H1 (cell line): ENCODE measurements at regions not wholly inside any gene's neighbourhood (a gene's known extent, or its start where the extent isn't known, plus 50 kb on each side); places are given as distances from the start of the nearest gene placed in this dataset.

ENCODE experiments used
- CTCF ChIA-PET: fragments of 300-600 bp; sonication (Branson Sonifier 250); formaldehyde crosslinking; loops from one replicate; lab custom pipeline; 2021; ENCODE audit not compliant: partially characterized antibody; lab: Charles Lee
- POLR2A ChIA-PET: fragments of 300-600 bp; sonication (Branson Sonifier 250); formaldehyde crosslinking; loops from one replicate; lab custom pipeline; 2021; ENCODE audit warnings: inconsistent platforms; ENCODE audit not compliant: partially characterized antibody; lab: Charles Lee
- DNase-seq, 2 experiments: peaks; one replicate each; pipeline versions ENCODE4 v3.0.0 to v3.0.0-alpha.2; 2010 to 2022; ENCODE audit warnings: low spot score in 2 of 2, low read depth in 1 of 2, mixed read lengths in 1 of 2
- FAIRE-seq: peaks from 2 replicates; lab custom pipeline; 2011; peaks lifted over from hg19 to GRCh38; lab: Jason Lieb, UNC
- H2AFZ ChIP-seq: 2 replicates; pipeline ENCODE4 v1.8.1; 2012; ENCODE audit warnings: low read length, inconsistent platforms
- H2AK5ac ChIP-seq: 2 replicates; pipeline ENCODE4 v1.6.1; 2013; ENCODE audit warnings: low read depth, low read length
- H2BK120ac ChIP-seq: replicated peaks from 2 replicates; pipeline ENCODE3; 2013; ENCODE audit warnings: low read depth, low read length, inconsistent platforms
- H2BK12ac ChIP-seq: 2 replicates; pipeline ENCODE4 v1.6.1; 2013; ENCODE audit warnings: low read depth, low read length
- H2BK15ac ChIP-seq: 2 replicates; pipeline ENCODE4 v1.6.1; 2013; ENCODE audit warnings: low read length
- H2BK20ac ChIP-seq: 2 replicates; pipeline ENCODE4 v1.6.1; 2013; ENCODE audit warnings: low read length
- H2BK5ac ChIP-seq: 2 replicates; pipeline ENCODE4 v1.6.1; 2013; ENCODE audit warnings: low read depth, low read length
- H3K14ac ChIP-seq: 2 replicates; pipeline ENCODE4 v1.6.1; 2013; ENCODE audit warnings: inconsistent platforms; ENCODE audit not compliant: insufficient read length
- H3K18ac ChIP-seq: 2 replicates; pipeline ENCODE4 v1.6.1; 2013; ENCODE audit warnings: low read length; ENCODE audit errors: extremely low read depth
- H3K23ac ChIP-seq: 2 replicates; pipeline ENCODE4 v1.6.1; 2013; ENCODE audit warnings: inconsistent platforms; ENCODE audit not compliant: insufficient read length
- H3K23me2 ChIP-seq: 2 replicates; pipeline ENCODE4 v1.6.1; 2013; ENCODE audit warnings: low read depth, low read length
- H3K27ac ChIP-seq: 2 replicates; pipeline ENCODE4 v1.6.1; 2011; ENCODE audit warnings: low read depth, low read length, inconsistent platforms
- H3K27me3 ChIP-seq, 4 experiments: replicated peaks in 1 of 4; 1 replicate in 1 of 4; 2 replicates in 3 of 4; pipeline versions ENCODE4 v1.6.1 to v1.8.1; 2011 to 2013; ENCODE audit warnings: low read length in 3 of 4, mild to moderate bottlenecking in 3 of 4, inconsistent platforms in 2 of 4, mixed read lengths in 2 of 4, moderate library complexity in 1 of 4; ENCODE audit not compliant: control insufficient read depth in 3 of 4, insufficient read depth in 3 of 4; ENCODE audit errors: extremely low read depth in 1 of 4
- H3K36me3 ChIP-seq, 4 experiments: 2 replicates each; pipeline versions ENCODE4 v1.6.1 to v1.8.1; 2011 to 2013; ENCODE audit warnings: mild to moderate bottlenecking in 4 of 4, low read length in 3 of 4, moderate library complexity in 2 of 4, control low read depth in 1 of 4, inconsistent platforms in 1 of 4; ENCODE audit not compliant: insufficient read depth in 4 of 4, control insufficient read depth in 2 of 4
- H3K4ac ChIP-seq: replicated peaks from 2 replicates; pipeline ENCODE3; 2013; ENCODE audit warnings: low read length, low read depth, mixed read lengths, inconsistent platforms; ENCODE audit not compliant: insufficient read length
- H3K4me1 ChIP-seq, 4 experiments: replicated peaks in 1 of 4; 1 replicate in 1 of 4; 2 replicates in 3 of 4; pipeline versions ENCODE4 v1.6.1 to v1.8.1; 2011 to 2013; ENCODE audit warnings: low read length in 3 of 4, inconsistent platforms in 2 of 4, mixed read lengths in 1 of 4; ENCODE audit not compliant: insufficient read depth in 4 of 4, control insufficient read depth in 3 of 4
- H3K4me2 ChIP-seq, 2 experiments: 2 replicates each; pipeline versions ENCODE4 v1.6.1 to v1.8.1; 2011 to 2013; ENCODE audit warnings: low read depth in 2 of 2, low read length in 2 of 2, control low read depth in 1 of 2, inconsistent platforms in 1 of 2, mild to moderate bottlenecking in 1 of 2; ENCODE audit not compliant: insufficient read depth in 1 of 2
- H3K4me3 ChIP-seq, 4 experiments: fragments of 200-600, 300-600 bp in 1 of 4; sonication (generic), shearing (Covaris generic), sonication (Bioruptor Twin) in 1 of 4; 2 replicates each; pipeline versions ENCODE4 v1.5.1 to v1.8.1; 2011 to 2016; ENCODE audit warnings: low read length in 4 of 4, low read depth in 3 of 4, control low read depth in 2 of 4, inconsistent platforms in 2 of 4, mild to moderate bottlenecking in 2 of 4, mixed read lengths in 1 of 4, moderate library complexity in 1 of 4; ENCODE audit not compliant: insufficient read depth in 2 of 4; ENCODE audit errors: extremely low read depth in 1 of 4
- H3K56ac ChIP-seq: replicated peaks from 2 replicates; pipeline ENCODE3; 2013; ENCODE audit warnings: low read depth, mild to moderate bottlenecking, mixed read lengths, low read length, inconsistent platforms; ENCODE audit not compliant: insufficient read length
- H3K79me1 ChIP-seq: 2 replicates; pipeline ENCODE4 v1.6.1; 2013; ENCODE audit warnings: low read depth, low read length, control low read depth
- H3K79me2 ChIP-seq, 2 experiments: 2 replicates each; pipeline versions ENCODE4 v1.6.1 to v1.8.1; 2012 to 2013; ENCODE audit warnings: low read length in 2 of 2, mild to moderate bottlenecking in 2 of 2, inconsistent platforms in 1 of 2; ENCODE audit not compliant: insufficient read depth in 2 of 2, control insufficient read depth in 1 of 2
- H3K9ac ChIP-seq, 4 experiments: replicated peaks in 1 of 4; 1 replicate in 1 of 4; 2 replicates in 3 of 4; pipeline versions ENCODE4 v1.6.1 to v1.8.1; 2011 to 2013; ENCODE audit warnings: low read depth in 3 of 4, low read length in 3 of 4, control low read depth in 2 of 4, mild to moderate bottlenecking in 2 of 4, moderate library complexity in 2 of 4, inconsistent platforms in 1 of 4; ENCODE audit errors: extremely low read depth in 1 of 4
- H3K9me3 ChIP-seq, 2 experiments: 2 replicates each; pipeline versions ENCODE4 v1.6.1 to v1.8.1; 2012 to 2013; ENCODE audit warnings: mild to moderate bottlenecking in 2 of 2, moderate library complexity in 2 of 2, control low read depth in 1 of 2, inconsistent platforms in 1 of 2, low read depth in 1 of 2, low read length in 1 of 2, mixed read lengths in 1 of 2; ENCODE audit not compliant: insufficient read depth in 2 of 2
- H4K20me1 ChIP-seq, 2 experiments: replicated peaks in 1 of 2; 2 replicates each; pipeline versions ENCODE3 to v1.8.1; 2011 to 2013; ENCODE audit warnings: inconsistent platforms in 2 of 2, low read length in 2 of 2, mild to moderate bottlenecking in 1 of 2; ENCODE audit not compliant: insufficient read depth in 2 of 2, control insufficient read depth in 1 of 2
- H4K5ac ChIP-seq: 2 replicates; pipeline ENCODE4 v1.6.1; 2013; ENCODE audit warnings: low read length, low read depth, mixed read lengths, inconsistent platforms; ENCODE audit not compliant: insufficient read length
- H4K8ac ChIP-seq: 2 replicates; pipeline ENCODE4 v1.8.0; 2013; ENCODE audit warnings: mild to moderate bottlenecking, moderate library complexity, low read length, inconsistent platforms; ENCODE audit not compliant: insufficient read depth; ENCODE audit errors: extremely low read depth
- H4K91ac ChIP-seq: replicated peaks from 2 replicates; pipeline ENCODE3; 2013; ENCODE audit warnings: low read length, mixed read lengths, inconsistent platforms; ENCODE audit not compliant: insufficient read length
- BACH1 ChIP-seq: IDR thresholded peaks from 2 replicates; pipeline ENCODE4 v1.6.1; 2012; ENCODE audit warnings: low read length, improper control_type of control experiment
- CBX5 ChIP-seq: fragments of 300-800, 300-1000 bp; sonication (generic); IDR thresholded peaks from 2 replicates; pipeline ENCODE4 v1.7.1; 2016; ENCODE audit warnings: antibody characterized with exemption, low read length, low read depth
- CHD2 ChIP-seq: IDR thresholded peaks from 2 replicates; pipeline ENCODE4 v1.6.1; 2012; ENCODE audit warnings: low read length, improper control_type of control experiment
- CTBP2 ChIP-seq: IDR thresholded peaks from 2 replicates; pipeline ENCODE4 v1.7.0; 2011; ENCODE audit warnings: borderline replicate concordance, mild to moderate bottlenecking, moderate library complexity, mixed read lengths, low read length; ENCODE audit not compliant: insufficient read depth, insufficient read length
- POLR2A ChIP-seq, 2 experiments: IDR thresholded peaks; 1 replicate in 1 of 2; 2 replicates in 1 of 2; pipeline ENCODE4 v1.6.1; 2011; ENCODE audit warnings: low read depth in 2 of 2, low read length in 2 of 2, mild to moderate bottlenecking in 2 of 2; ENCODE audit errors: control extremely low read depth in 1 of 2
- RAD21 ChIP-seq, 2 experiments: IDR thresholded peaks in 1 of 2; conservative IDR thresholded peaks in 1 of 2; 2 replicates each; pipeline ENCODE4 v1.6.1; 2011; ENCODE audit warnings: low read depth in 2 of 2, low read length in 2 of 2, improper control_type of control experiment in 1 of 2, inconsistent platforms in 1 of 2, mild to moderate bottlenecking in 1 of 2, moderate library complexity in 1 of 2
- RBBP5 ChIP-seq: IDR thresholded peaks from 2 replicates; pipeline ENCODE4 v1.7.1; 2012; ENCODE audit warnings: low read depth, mild to moderate bottlenecking, inconsistent platforms, low read length, moderate library complexity, borderline replicate concordance
- RNF2 ChIP-seq: fragments of 200-900, 300-1000 bp; sonication (generic); IDR thresholded peaks from 2 replicates; pipeline ENCODE4 v1.7.1; 2016; ENCODE audit warnings: borderline replicate concordance, low read depth, mild to moderate bottlenecking, antibody characterized with exemption, low read length; ENCODE audit not compliant: poor library complexity, severe bottlenecking; ENCODE audit errors: missing control alignments
- RXRA ChIP-seq: IDR thresholded peaks from 2 replicates; pipeline ENCODE4 v1.6.1; 2011; ENCODE audit warnings: low read depth, mild to moderate bottlenecking, low read length, moderate library complexity; ENCODE audit not compliant: insufficient read depth
- SAP30 ChIP-seq: fragments of 300-600 bp; sonication (generic); IDR thresholded peaks from 2 replicates; pipeline ENCODE4 v1.7.1; 2012; ENCODE audit warnings: low read length, moderate library complexity, mild to moderate bottlenecking, inconsistent platforms; ENCODE audit not compliant: insufficient read depth, insufficient replicate concordance
- SIRT6 ChIP-seq: IDR thresholded peaks from one replicate; pipeline ENCODE4 v1.7.1; 2012; ENCODE audit warnings: low read length, inconsistent platforms
- TCF12 ChIP-seq: IDR thresholded peaks from 2 replicates; pipeline ENCODE4 v1.6.1; 2011; ENCODE audit warnings: low read depth, mild to moderate bottlenecking, low read length
- YY1 ChIP-seq: IDR thresholded peaks from 2 replicates; pipeline ENCODE4 v1.6.1; 2011; ENCODE audit warnings: low read depth, mild to moderate bottlenecking, low read length
- WGBS, 2 experiments: shearing (Covaris generic) in 1 of 2; methylation state at CpG; one replicate each; pipeline versions ENCODE4 v1.1.6 to v1.1.7; 2013 to 2015; ENCODE audit warnings: low lambda C conversion rate in 2 of 2, mixed read lengths in 2 of 2, inconsistent platforms in 1 of 2, low coverage in 1 of 2, missing lambda C conversion rate in 1 of 2; ENCODE audit not compliant: insufficient replicate concordance in 2 of 2, insufficient coverage in 1 of 2, insufficient read length in 1 of 2; ENCODE audit errors: extremely low coverage in 1 of 2, missing lambda C conversion rate in 1 of 2; 5-methylcytosine and 5-hydroxymethylcytosine counted together
- TF ChIP-seq, protein P1 (sequence below): IDR thresholded peaks from 2 replicates; pipeline ENCODE4 v1.6.1; 2011; ENCODE audit warnings: low read length, improper control_type of control experiment

- H4K5ac ChIP-seq = no peak overlapping the region
- no peak overlapping the region for H3K4me2 ChIP-seq
- H3K18ac ChIP-seq = no peak overlapping the region
- H3K79me2 ChIP-seq = no peaks in the 10 kb centered on the region
- H4K20me1 ChIP-seq = no peaks in the 10 kb centered on the region
- no peaks in the 10 kb centered on the region for H3K9me3 ChIP-seq
- no peak overlapping the region for H2BK12ac ChIP-seq
- FAIRE-seq (no peak), DNase-seq (no peak)
- no peaks in the 10 kb centered on the region for H3K27me3 ChIP-seq
- ChIA-PET POLR2A (no interaction called here), CTCF (interaction anchor here (0.9 to 1.5 kb wide), 3 partner anchors 12 to 65 kb away, joined by 3 to 6 read pairs (median 4); no protein-coding TSS in a partner anchor)
- no peak overlapping the region for H3K14ac ChIP-seq
- H2AK5ac ChIP-seq = no peak overlapping the region
- H3K23me2 ChIP-seq = no peaks in the 10 kb centered on the region
- H4K91ac ChIP-seq = no peak overlapping the region
- no peak overlapping the region for H2BK120ac ChIP-seq
- H2BK5ac ChIP-seq = no peak overlapping the region
- H3K23ac ChIP-seq = no peak overlapping the region
- no peak overlapping the region for H3K4ac ChIP-seq
- H3K27ac ChIP-seq = no peak overlapping the region
- no peak overlapping the region for H2BK15ac ChIP-seq
- WGBS, 2 experiments = 79% methylated on average over 3 of the region's 3 CpGs; no CpG with 5 or more reads in 1 of the 2 experiments
- no peak overlapping the region for H2BK20ac ChIP-seq
- H3K56ac ChIP-seq = no peak overlapping the region
- H3K9ac ChIP-seq = no peak overlapping the region
- no peak overlapping the region for H4K8ac ChIP-seq
- no peak overlapping the region for H3K4me3 ChIP-seq
- H3K36me3 ChIP-seq = no peaks in the 10 kb centered on the region
- peaks cover 0 to 8% (median 2%) of the 10 kb centered on the region in 4 experiments; a peak in 3 of 7 replicates for H3K4me1 ChIP-seq
- no peaks in the 10 kb centered on the region for H3K79me1 ChIP-seq
- no peak overlapping the region for H2AFZ ChIP-seq
- TF ChIP-seq RAD21 (IDR thresholded peaks at IDR 0.05 in 1 of 2, conservative IDR thresholded peaks at IDR 0.05 in 1 of 2; ENCODE audit: low read depth in 2 of 2, low read length in 2 of 2) = no peak
- TF ChIP-seq TCF12 = no peak
- TF ChIP-seq YY1 = no peak
- no peak for TF ChIP-seq CTBP2
- TF ChIP-seq RBBP5 = no peak
- TF ChIP-seq RXRA = no peak
- no peak for TF ChIP-seq SIRT6
- TF ChIP-seq CBX5 = no peak
- TF ChIP-seq CHD2 = no peak
- no peak for TF ChIP-seq POLR2A (IDR thresholded peaks at IDR 0.05; ENCODE audit: control extremely low read depth in 1 of 2, low read depth in 2 of 2, low read length in 2 of 2)
- TF ChIP-seq SAP30 = no peak
- TF ChIP-seq BACH1 = no peak
- TF ChIP-seq, protein P1, sequence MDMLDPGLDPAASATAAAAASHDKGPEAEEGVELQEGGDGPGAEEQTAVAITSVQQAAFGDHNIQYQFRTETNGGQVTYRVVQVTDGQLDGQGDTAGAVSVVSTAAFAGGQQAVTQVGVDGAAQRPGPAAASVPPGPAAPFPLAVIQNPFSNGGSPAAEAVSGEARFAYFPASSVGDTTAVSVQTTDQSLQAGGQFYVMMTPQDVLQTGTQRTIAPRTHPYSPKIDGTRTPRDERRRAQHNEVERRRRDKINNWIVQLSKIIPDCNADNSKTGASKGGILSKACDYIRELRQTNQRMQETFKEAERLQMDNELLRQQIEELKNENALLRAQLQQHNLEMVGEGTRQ = no peak
- TF ChIP-seq RNF2 = no peak
Observed at GRCh38 chr11:45435706-45436105, 149.6 kb upstream of the SYT13 start.
